ENCODE measurements at regions not wholly inside any gene's neighbourhood (a gene's known extent, or its start where the extent isn't known, plus 50 kb on each side); places are given as distances from the start of the nearest gene placed in this dataset.

DNA sequence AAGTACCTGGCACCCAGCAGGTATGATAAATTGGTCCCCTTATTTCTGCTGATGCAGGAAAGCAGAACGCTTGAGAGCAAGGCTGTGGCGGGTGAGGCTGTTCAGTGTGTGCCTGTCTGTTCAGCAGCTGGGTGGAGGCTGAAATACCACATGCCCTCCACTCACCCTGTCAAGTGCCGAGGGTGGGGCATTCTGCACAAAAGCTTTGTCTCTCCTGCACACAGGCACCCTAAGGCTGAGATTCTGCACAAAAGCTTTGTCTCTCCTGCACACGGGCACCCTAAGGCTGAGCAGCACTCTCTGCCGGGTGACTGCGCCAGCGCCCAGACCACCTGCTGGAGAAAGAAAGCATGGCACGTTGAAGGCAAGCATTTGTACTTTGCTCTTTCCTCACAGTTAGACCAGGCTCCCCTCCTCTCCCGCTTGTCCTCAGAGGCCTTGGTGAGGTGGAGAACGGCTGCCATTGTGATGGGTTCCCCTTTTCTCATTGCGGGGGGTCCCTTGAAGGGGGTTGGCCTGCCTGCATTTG is 97.5 kb downstream of the BDH1 start:
- ChIA-PET CTCF (interaction anchor here (0.7 kb wide), 1 partner anchor 9 kb away, joined by 3 read pairs; no protein-coding TSS in a partner anchor), POLR2A (no interaction called here)
- ATAC-seq (ENCODE audit: low read depth) (no peak), DNase-seq (no peak)
- H3K27me3 ChIP-seq (replicated peaks in 1 of 4; ENCODE audit: control extremely low read depth in 1 of 4, control insufficient read depth in 3 of 4, insufficient read depth in 4 of 4, low read length in 3 of 4), result peaks cover 0 to 6% (median 0%) of the 10 kb centered on the region in 4 experiments
- H3K27ac ChIP-seq (ENCODE audit: low read length in 2 of 2), result no peak overlapping the region
- no peak overlapping the region for H2AFZ ChIP-seq (ENCODE audit: insufficient read depth, low read depth, low read length, poor library complexity, severe bottlenecking)
- no peaks in the 10 kb centered on the region for H4K20me1 ChIP-seq (ENCODE audit: control insufficient read depth, insufficient read depth, low read length, poor library complexity, severe bottlenecking)
- Mint-ChIP-seq H3K27ac (no peak overlapping the region), H3K4me3 (peak overlapping the region; percentile 39), H3K27me3 (no peaks in the 10 kb centered on the region), H3K4me1 (peaks cover 14% of the 10 kb centered on the region), H3K9me3 (ENCODE audit: insufficient read depth) (no peaks in the 10 kb centered on the region)
- WGBS (ENCODE audit: insufficient coverage), result 96% methylated on average over 5 of the region's 11 CpGs
- TF ChIP-seq EZH2 (IDR thresholded peaks at IDR 0.05; ENCODE audit: borderline replicate concordance, insufficient read depth, low read depth, low read length, poor library complexity, severe bottlenecking), result no peak
- TF ChIP-seq, protein P1, sequence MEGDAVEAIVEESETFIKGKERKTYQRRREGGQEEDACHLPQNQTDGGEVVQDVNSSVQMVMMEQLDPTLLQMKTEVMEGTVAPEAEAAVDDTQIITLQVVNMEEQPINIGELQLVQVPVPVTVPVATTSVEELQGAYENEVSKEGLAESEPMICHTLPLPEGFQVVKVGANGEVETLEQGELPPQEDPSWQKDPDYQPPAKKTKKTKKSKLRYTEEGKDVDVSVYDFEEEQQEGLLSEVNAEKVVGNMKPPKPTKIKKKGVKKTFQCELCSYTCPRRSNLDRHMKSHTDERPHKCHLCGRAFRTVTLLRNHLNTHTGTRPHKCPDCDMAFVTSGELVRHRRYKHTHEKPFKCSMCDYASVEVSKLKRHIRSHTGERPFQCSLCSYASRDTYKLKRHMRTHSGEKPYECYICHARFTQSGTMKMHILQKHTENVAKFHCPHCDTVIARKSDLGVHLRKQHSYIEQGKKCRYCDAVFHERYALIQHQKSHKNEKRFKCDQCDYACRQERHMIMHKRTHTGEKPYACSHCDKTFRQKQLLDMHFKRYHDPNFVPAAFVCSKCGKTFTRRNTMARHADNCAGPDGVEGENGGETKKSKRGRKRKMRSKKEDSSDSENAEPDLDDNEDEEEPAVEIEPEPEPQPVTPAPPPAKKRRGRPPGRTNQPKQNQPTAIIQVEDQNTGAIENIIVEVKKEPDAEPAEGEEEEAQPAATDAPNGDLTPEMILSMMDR (IDR thresholded peaks at IDR 0.05), result no peak
- intact Hi-C loops (cut with micrococcal nuclease), result no loop called here
- peak overlapping the region; percentile 18 for H3K4me2 ChIP-seq (replicated peaks; ENCODE audit: low read depth, low read length, poor library complexity, severe bottlenecking)
- no peaks in the 10 kb centered on the region for H3K36me3 ChIP-seq (replicated peaks in 1 of 2; ENCODE audit: control extremely low read depth in 1 of 2, control insufficient read depth in 1 of 2, extremely low read depth in 1 of 2, insufficient read depth in 2 of 2, low read length in 1 of 2)
- H3K4me3 ChIP-seq (ENCODE audit: control extremely low read depth in 1 of 5, extremely low read depth in 1 of 5, insufficient read depth in 1 of 5, low read depth in 2 of 5, low read length in 4 of 5), result no peak overlapping the region
- peaks cover 0 to 6% (median 0%) of the 10 kb centered on the region in 3 donors for H3K9me3 ChIP-seq (ENCODE audit: control extremely low read depth in 1 of 3, control insufficient read depth in 2 of 3, insufficient read depth in 1 of 3, low read length in 2 of 3)
- peaks cover 10 to 19% of the 10 kb centered on the region in 2 donors for H3K4me1 ChIP-seq (ENCODE audit: control insufficient read depth in 2 of 2, insufficient read depth in 2 of 2, low read length in 2 of 2)
- H3K9ac ChIP-seq (ENCODE audit: low read length), result no peak overlapping the region
- H3K79me2 ChIP-seq (ENCODE audit: control insufficient read depth, insufficient read depth, low read length), result no peaks in the 10 kb centered on the region

DNA sequence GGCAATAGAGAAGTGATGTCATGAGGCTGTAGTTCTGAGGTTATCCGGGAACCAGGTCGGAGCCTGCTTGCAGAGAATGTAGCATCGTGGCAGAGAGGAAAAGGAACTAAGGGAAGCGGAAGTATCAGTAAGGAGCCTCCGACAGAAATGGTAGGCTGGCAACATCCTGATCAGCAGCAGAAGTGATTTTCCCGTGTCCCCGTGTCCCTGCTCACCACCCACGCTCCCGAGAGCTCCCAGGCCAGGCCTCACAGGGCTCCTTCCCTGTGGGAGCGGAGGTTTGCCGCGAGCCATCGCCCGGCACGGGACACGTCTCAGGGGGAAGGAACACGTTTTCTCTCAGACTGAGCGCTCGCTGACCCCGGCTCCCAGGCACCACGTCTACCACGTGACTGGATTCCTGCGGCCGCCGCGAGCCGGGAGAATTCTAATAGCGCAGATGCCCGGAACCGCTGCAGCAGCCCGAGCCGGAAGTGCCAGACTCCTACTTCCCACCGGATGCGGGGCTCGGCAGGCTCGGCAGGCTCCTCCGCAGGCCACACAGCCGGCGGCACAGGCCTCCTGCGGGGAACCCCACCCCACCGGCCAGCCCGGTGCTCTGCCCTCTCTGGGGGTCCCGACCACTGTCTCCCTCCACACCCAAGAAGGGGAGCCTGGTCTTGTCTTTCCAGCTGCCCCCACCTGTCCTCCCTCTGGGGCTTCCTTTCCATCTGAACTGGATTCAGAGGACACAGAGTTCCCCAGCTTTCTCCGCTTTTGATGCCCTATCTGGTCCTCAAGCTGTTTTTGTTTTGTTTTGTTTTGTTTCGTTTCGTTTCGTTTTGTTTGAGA is 99.3 kb downstream of the BDH1 start:
- Histone ChIP-seq H3K27ac (ENCODE audit: low read length in 2 of 2) (peak overlapping the region; percentile 27 to 70), H3K27me3 (replicated peaks in 1 of 4; ENCODE audit: control extremely low read depth in 1 of 4, control insufficient read depth in 3 of 4, insufficient read depth in 4 of 4, low read length in 3 of 4) (peaks cover 0 to 6% (median 0%) of the 10 kb centered on the region in 4 experiments), H3K9ac (ENCODE audit: low read length) (peak overlapping the region; percentile 89), H4K20me1 (ENCODE audit: control insufficient read depth, insufficient read depth, low read length, poor library complexity, severe bottlenecking) (no peaks in the 10 kb centered on the region), H3K9me3 (ENCODE audit: control extremely low read depth in 1 of 3, control insufficient read depth in 2 of 3, insufficient read depth in 1 of 3, low read length in 2 of 3) (peaks cover 0 to 6% (median 0%) of the 10 kb centered on the region in 3 donors), H3K4me1 (ENCODE audit: control insufficient read depth in 2 of 2, insufficient read depth in 2 of 2, low read length in 2 of 2) (peaks cover 10 to 19% of the 10 kb centered on the region in 2 donors), H3K4me3 (ENCODE audit: control extremely low read depth in 1 of 5, extremely low read depth in 1 of 5, insufficient read depth in 1 of 5, low read depth in 2 of 5, low read length in 4 of 5) (peak overlapping the region; percentile 68 to 93 (median 84)), H3K4me2 (replicated peaks; ENCODE audit: low read depth, low read length, poor library complexity, severe bottlenecking) (peak overlapping the region; percentile 97), H3K36me3 (replicated peaks in 1 of 2; ENCODE audit: control extremely low read depth in 1 of 2, control insufficient read depth in 1 of 2, extremely low read depth in 1 of 2, insufficient read depth in 2 of 2, low read length in 1 of 2) (no peaks in the 10 kb centered on the region), H2AFZ (ENCODE audit: insufficient read depth, low read depth, low read length, poor library complexity, severe bottlenecking) (peak overlapping the region; percentile 100), H3K79me2 (ENCODE audit: control insufficient read depth, insufficient read depth, low read length) (no peaks in the 10 kb centered on the region)
- ChIA-PET CTCF (interaction anchor here (0.5 to 3.6 kb wide), 2 partner anchors 199 to 217 kb away, joined by 3 to 22 read pairs; no protein-coding TSS in a partner anchor), POLR2A (no interaction called here)
- Mint-ChIP-seq H3K27me3 (no peaks in the 10 kb centered on the region), H3K27ac (peak overlapping the region; percentile 83), H3K9me3 (ENCODE audit: insufficient read depth) (no peaks in the 10 kb centered on the region), H3K4me1 (peaks cover 14% of the 10 kb centered on the region), H3K4me3 (peak overlapping the region; percentile 88)
- peak; percentile 47 for ATAC-seq (ENCODE audit: low read depth)
- no peak for TF ChIP-seq EZH2 (IDR thresholded peaks at IDR 0.05; ENCODE audit: borderline replicate concordance, insufficient read depth, low read depth, low read length, poor library complexity, severe bottlenecking)
- TF ChIP-seq, protein P1 (IDR thresholded peaks at IDR 0.05), result no peak
- DNase-seq, result peak; percentile 60
- intact Hi-C loops (cut with micrococcal nuclease), result no loop called here
- 6% methylated on average over 46 of the region's 47 CpGs for WGBS (ENCODE audit: insufficient coverage)

All from B cell (primary cell).